ENCODE measurements at regions not wholly inside any gene's neighbourhood (a gene's known extent, or its start where the extent isn't known, plus 50 kb on each side); places are given as distances from the start of the nearest gene placed in this dataset.

GRCh38 chr5:174599992-174600391 lies 124.4 kb upstream of the MSX2 start:
- Histone ChIP-seq H3K79me1 (ENCODE audit: low read depth, low read length) (no peaks in the 10 kb centered on the region), H3K23me2 (ENCODE audit: low read depth, low read length) (no peaks in the 10 kb centered on the region), H2BK5ac (ENCODE audit: low read depth, low read length) (no peak overlapping the region; the same call in 1 of the 2 replicates), H2BK20ac (ENCODE audit: low read length) (peak overlapping the region; percentile 80; the same call in 1 of the 2 replicates), H2BK15ac (ENCODE audit: low read length) (peak overlapping the region; percentile 48; the same call in 1 of the 2 replicates), H3K23ac (ENCODE audit: insufficient read length) (no peak overlapping the region), H3K4ac (replicated peaks; ENCODE audit: insufficient read length, low read depth, low read length) (peak overlapping the region; percentile 46), H3K27ac (ENCODE audit: low read depth, low read length) (no peak overlapping the region), H3K4me2 (ENCODE audit: insufficient read depth in 1 of 2, low read depth in 2 of 2, low read length in 2 of 2) (peak overlapping the region in 1 of 2 experiments; percentile 40; a peak in 3 of 4 replicates), H3K56ac (replicated peaks; ENCODE audit: insufficient read length, low read depth, low read length) (no peak overlapping the region), H4K5ac (ENCODE audit: insufficient read length, low read depth, low read length) (no peak overlapping the region), H3K18ac (ENCODE audit: extremely low read depth, low read length) (peak overlapping the region; percentile 89), H4K20me1 (replicated peaks in 1 of 2; ENCODE audit: control insufficient read depth in 1 of 2, insufficient read depth in 2 of 2, low read length in 2 of 2) (no peaks in the 10 kb centered on the region), H3K9me3 (ENCODE audit: insufficient read depth in 2 of 2, low read depth in 1 of 2, low read length in 1 of 2) (peaks cover 0 to 3% of the 10 kb centered on the region in 2 experiments; a peak in 1 of 4 replicates), H3K27me3 (replicated peaks in 1 of 4; ENCODE audit: control insufficient read depth in 3 of 4, extremely low read depth in 1 of 4, insufficient read depth in 3 of 4, low read length in 3 of 4) (no peaks in the 10 kb centered on the region; a peak in 1 of 7 replicates), H2AFZ (ENCODE audit: low read length) (peak overlapping the region; percentile 97), H3K4me3 (ENCODE audit: extremely low read depth in 1 of 4, insufficient read depth in 2 of 4, low read depth in 3 of 4, low read length in 4 of 4) (peak overlapping the region in 1 of 4 experiments; percentile 3; a peak in 1 of 8 replicates), H2BK120ac (replicated peaks; ENCODE audit: low read depth, low read length) (no peak overlapping the region), H2BK12ac (ENCODE audit: low read depth, low read length) (peak overlapping the region; percentile 92; the same call in 1 of the 2 replicates), H4K91ac (replicated peaks; ENCODE audit: insufficient read length, low read length) (peak overlapping the region; percentile 70), H3K36me3 (ENCODE audit: control insufficient read depth in 2 of 4, insufficient read depth in 4 of 4, low read length in 3 of 4) (no peaks in the 10 kb centered on the region), H3K14ac (ENCODE audit: insufficient read length) (no peak overlapping the region), H4K8ac (ENCODE audit: extremely low read depth, insufficient read depth, low read length) (no peak overlapping the region), H3K9ac (replicated peaks in 1 of 4; ENCODE audit: extremely low read depth in 1 of 4, low read depth in 3 of 4, low read length in 3 of 4) (no peak overlapping the region), H3K4me1 (replicated peaks in 1 of 4; ENCODE audit: control insufficient read depth in 3 of 4, insufficient read depth in 4 of 4, low read length in 3 of 4) (peaks cover 3 to 6% (median 4%) of the 10 kb centered on the region in 4 experiments; a peak in 6 of 7 replicates), H3K79me2 (ENCODE audit: control insufficient read depth in 1 of 2, insufficient read depth in 2 of 2, low read length in 2 of 2) (no peaks in the 10 kb centered on the region), H2AK5ac (ENCODE audit: low read depth, low read length) (no peak overlapping the region)
- 39% methylated on average over 6 of the region's 6 CpGs; no CpG with 5 or more reads in 1 of the 2 experiments for WGBS, 2 experiments (ENCODE audit: extremely low coverage in 1 of 2, insufficient coverage in 1 of 2, insufficient read length in 1 of 2, insufficient replicate concordance in 2 of 2, low coverage in 1 of 2, low lambda C conversion rate in 2 of 2, missing lambda C conversion rate in 1 of 2)
- ChIA-PET CTCF (ENCODE audit: partially characterized antibody) (interaction anchor here (0.7 to 2.5 kb wide), 5 partner anchors 11 to 181 kb away, joined by 3 to 9 read pairs (median 5); no protein-coding TSS in a partner anchor), POLR2A (ENCODE audit: partially characterized antibody) (interaction anchor here (1.3 kb wide), 1 partner anchor 16 kb away, joined by 4 read pairs; no protein-coding TSS in a partner anchor)
- DNase-seq (ENCODE audit: low read depth in 1 of 2, low spot score in 2 of 2) (peak; percentile 29 to 55), FAIRE-seq (no peak)
- TF ChIP-seq SP2 (IDR thresholded peaks at IDR 0.05; ENCODE audit: low read length) (no peak), HDAC2 (IDR thresholded peaks at IDR 0.05; ENCODE audit: borderline replicate concordance in 1 of 2, low read depth in 2 of 2, low read length in 2 of 2) (no peak), PHF8 (conservative IDR thresholded peaks at IDR 0.05; ENCODE audit: low read depth, low read length) (no peak), ATF2 (IDR thresholded peaks at IDR 0.05; ENCODE audit: low read length) (no peak), JUND (IDR thresholded peaks at IDR 0.05; ENCODE audit: low read length) (no peak), BRCA1 (IDR thresholded peaks at IDR 0.05; ENCODE audit: low read depth, low read length) (no peak), JUN (IDR thresholded peaks at IDR 0.05; ENCODE audit: low read depth, low read length) (no peak), RNF2 (IDR thresholded peaks at IDR 0.05; ENCODE audit: borderline replicate concordance, low read depth, low read length, missing control alignments, poor library complexity, severe bottlenecking) (no peak), SIN3A (conservative IDR thresholded peaks at IDR 0.05 in 1 of 2, IDR thresholded peaks at IDR 0.05 in 1 of 2; ENCODE audit: low read depth in 1 of 2, low read length in 2 of 2) (no peak)
- TF ChIP-seq, protein P1, sequence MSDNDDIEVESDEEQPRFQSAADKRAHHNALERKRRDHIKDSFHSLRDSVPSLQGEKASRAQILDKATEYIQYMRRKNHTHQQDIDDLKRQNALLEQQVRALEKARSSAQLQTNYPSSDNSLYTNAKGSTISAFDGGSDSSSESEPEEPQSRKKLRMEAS (IDR thresholded peaks at IDR 0.05) = peak; percentile 45
